ENCODE measurements at regions not wholly inside any gene's neighbourhood (a gene's known extent, or its start where the extent isn't known, plus 50 kb on each side); places are given as distances from the start of the nearest gene placed in this dataset.

- TF ChIP-seq EZH2 (IDR thresholded peaks at IDR 0.05) (no peak), POLR2AphosphoS5 (IDR thresholded peaks at IDR 0.05; ENCODE audit: borderline replicate concordance, low read depth, low read length) (no peak), FOXP2 (optimal IDR thresholded peaks at IDR 0.05; ENCODE audit: control extremely low read depth, extremely low read length, insufficient read depth) (no peak)
These were observed 533.4 kb upstream of the TGFBR2 start for GRCh38 chr3:30073040-30073439.
